OCI-LY3 (cell line): ENCODE measurements at regions not wholly inside any gene's neighbourhood (a gene's known extent, or its start where the extent isn't known, plus 50 kb on each side); places are given as distances from the start of the nearest gene placed in this dataset.
"Not testable (repeated sequence)": the region's sequence is repeated elsewhere in the genome, so short reads cannot be mapped to it uniquely, and the experiment has no call there.

Source experiments
- H2AFZ ChIP-seq: fragments of 200-600, 300-600 bp; shearing (Covaris generic); 2 replicates; pipeline ENCODE4 v1.6.0; 2014; ENCODE audit warnings: antibody characterized with exemption, low read depth, low read length
- H3K27ac ChIP-seq: fragments of 200-600, 300-600 bp; sonication (generic); 2 replicates; pipeline ENCODE4 v1.5.1; 2014; ENCODE audit warnings: mild to moderate bottlenecking, low read length, moderate library complexity, mixed read lengths
- H3K27me3 ChIP-seq: fragments of 200-600, 300-600 bp; sonication (generic); 2 replicates; pipeline ENCODE4 v1.6.1; 2014; ENCODE audit warnings: low read depth, low read length, mixed read lengths
- H3K36me3 ChIP-seq: fragments of 200-600, 300-600 bp; sonication (generic); replicated peaks from 2 replicates; pipeline ENCODE3; 2014; ENCODE audit warnings: low read depth, low read length, mixed read lengths
- H3K4me1 ChIP-seq: fragments of 300-600, 200-600 bp; sonication (generic); 2 replicates; pipeline ENCODE4 v1.6.1; 2014; ENCODE audit warnings: low read length, mixed read lengths
- H3K4me2 ChIP-seq: fragments of 200-600, 300-600 bp; sonication (generic); 2 replicates; pipeline ENCODE4 v1.6.1; 2014; ENCODE audit warnings: low read length, mixed read lengths
- H3K4me3 ChIP-seq: fragments of 300-600, 200-600 bp; sonication (generic); 2 replicates; pipeline ENCODE4 v1.5.1; 2014; ENCODE audit warnings: antibody characterized with exemption, mild to moderate bottlenecking, low read length, moderate library complexity
- H3K79me2 ChIP-seq: fragments of 300-600, 200-600 bp; shearing (Covaris generic); 2 replicates; pipeline ENCODE4 v1.6.1; 2014; ENCODE audit warnings: mild to moderate bottlenecking, low read length, mixed read lengths
- H3K9ac ChIP-seq: fragments of 300-600, 200-600 bp; shearing (Covaris generic); 2 replicates; pipeline ENCODE4 v1.6.0; 2014; ENCODE audit warnings: mild to moderate bottlenecking, low read length, moderate library complexity
- H3K9me3 ChIP-seq: fragments of 200-600, 300-600 bp; shearing (Covaris generic); 2 replicates; pipeline ENCODE4 v1.6.1; 2014; ENCODE audit warnings: low read length, mixed read lengths; ENCODE audit not compliant: insufficient read depth
- H4K20me1 ChIP-seq: fragments of 200-600, 300-600 bp; sonication (generic); 2 replicates; pipeline ENCODE4 v1.6.1; 2016; ENCODE audit warnings: low read length, mixed read lengths; ENCODE audit not compliant: insufficient read depth
- CTCF ChIP-seq: fragments of 200-600, 300-600 bp; sonication (generic); IDR thresholded peaks from 2 replicates; pipeline ENCODE4 v1.5.1; 2014; ENCODE audit warnings: antibody characterized with exemption, low read length, low read depth
- EZH2phosphoT487 ChIP-seq: fragments of 200-600 bp; shearing (Covaris generic); IDR thresholded peaks from 2 replicates; pipeline ENCODE4 v1.6.1; 2018; ENCODE audit warnings: antibody characterized with exemption, mixed run types, low read depth

GRCh38 chr7:51545131-51545530 lies 228.5 kb upstream of the COBL start:
- H3K9ac ChIP-seq: no peak overlapping the region
- no peaks in the 10 kb centered on the region for H3K4me1 ChIP-seq
- no peak overlapping the region for H3K4me3 ChIP-seq
- no peak overlapping the region for H3K27ac ChIP-seq
- H3K27me3 ChIP-seq: no peaks in the 10 kb centered on the region
- no peaks in the 10 kb centered on the region for H3K36me3 ChIP-seq
- no peak overlapping the region for H2AFZ ChIP-seq
- H3K4me2 ChIP-seq: no peak overlapping the region
- no peaks in the 10 kb centered on the region for H4K20me1 ChIP-seq
- H3K9me3 ChIP-seq: no peaks in the 10 kb centered on the region
- TF ChIP-seq EZH2phosphoT487 (no peak), CTCF (no peak)
- H3K79me2 ChIP-seq: no peaks in the 10 kb centered on the region

- Histone ChIP-seq H3K4me3 (no peak overlapping the region), H3K27me3 (no peaks in the 10 kb centered on the region), H3K79me2 (no peaks in the 10 kb centered on the region), H3K9me3 (no peaks in the 10 kb centered on the region), H4K20me1 (no peaks in the 10 kb centered on the region), H3K36me3 (no peaks in the 10 kb centered on the region), H3K4me2 (no peak overlapping the region), H3K4me1 (no peaks in the 10 kb centered on the region), H2AFZ (no peak overlapping the region), H3K27ac (no peak overlapping the region), H3K9ac (no peak overlapping the region)
- no peak for TF ChIP-seq EZH2phosphoT487
- no peak for TF ChIP-seq CTCF
Observed at GRCh38 chr7:51543801-51544553, 227.4 kb upstream of the COBL start.

GRCh38 chr7:51540906-51541305 lies 224.3 kb upstream of the COBL start:
- not testable (repeated sequence) for H3K9ac ChIP-seq, H2AFZ ChIP-seq, H4K20me1 ChIP-seq, H3K4me2 ChIP-seq, H3K4me3 ChIP-seq, H3K36me3 ChIP-seq, H3K27me3 ChIP-seq, H3K79me2 ChIP-seq, H3K4me1 ChIP-seq, H3K27ac ChIP-seq, H3K9me3 ChIP-seq

DNA sequence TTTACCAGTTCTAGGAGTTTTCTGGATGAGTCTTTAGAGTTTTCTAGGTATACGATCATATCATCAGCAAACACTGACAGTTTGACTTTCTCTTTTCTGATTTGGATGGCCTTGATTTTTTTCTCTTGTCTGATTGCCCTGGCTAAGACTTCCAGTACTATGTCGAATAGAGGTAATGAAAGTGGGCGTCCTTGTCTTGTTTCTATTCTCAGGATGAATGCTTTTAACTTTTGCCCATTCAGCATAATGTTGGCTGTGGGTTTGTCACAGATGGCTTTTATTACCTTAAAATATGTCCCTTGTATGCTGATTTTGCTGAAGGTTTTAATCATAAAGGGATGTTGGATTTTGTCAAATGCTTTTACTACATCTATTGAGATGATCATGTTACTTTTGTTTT lies 223.2 kb upstream of the COBL start:
- Histone ChIP-seq H4K20me1 (no peaks in the 10 kb centered on the region), H3K9me3 (no peaks in the 10 kb centered on the region), H3K27me3 (no peaks in the 10 kb centered on the region), H3K27ac (no peak overlapping the region), H3K4me3 (no peak overlapping the region), H3K4me2 (no peak overlapping the region), H3K79me2 (no peaks in the 10 kb centered on the region), H3K36me3 (no peaks in the 10 kb centered on the region), H3K9ac (no peak overlapping the region), H3K4me1 (no peaks in the 10 kb centered on the region), H2AFZ (no peak overlapping the region)
- TF ChIP-seq EZH2phosphoT487: no peak
- no peak for TF ChIP-seq CTCF

- no peaks in the 10 kb centered on the region for H3K4me1 ChIP-seq
- no peak overlapping the region for H2AFZ ChIP-seq
- no peaks in the 10 kb centered on the region for H3K9me3 ChIP-seq
- no peak overlapping the region for H3K27ac ChIP-seq
- H3K9ac ChIP-seq: no peak overlapping the region
- H3K4me3 ChIP-seq: no peak overlapping the region
- no peak overlapping the region for H3K4me2 ChIP-seq
- no peaks in the 10 kb centered on the region for H4K20me1 ChIP-seq
- no peaks in the 10 kb centered on the region for H3K27me3 ChIP-seq
- no peak for TF ChIP-seq EZH2phosphoT487
- no peak for TF ChIP-seq CTCF
- H3K36me3 ChIP-seq: no peaks in the 10 kb centered on the region
- no peaks in the 10 kb centered on the region for H3K79me2 ChIP-seq
Observed at GRCh38 chr7:51528172-51528571, 211.6 kb upstream of the COBL start.
